COLO829 (cell line): ENCODE measurements at regions not wholly inside any gene's neighbourhood (a gene's known extent, or its start where the extent isn't known, plus 50 kb on each side); places are given as distances from the start of the nearest gene placed in this dataset.

ENCODE experiments used
- DNase-seq: peaks from one replicate; pipeline ENCODE4 v3.0.0; 2012; ENCODE audit warnings: low spot score

- DNase-seq: no peak
These were observed 434.4 kb upstream of the PCDH9 start for GRCh38 chr13:67664502-67664901.

- DNase-seq: no peak
These were observed 432.9 kb upstream of the PCDH9 start for GRCh38 chr13:67662997-67663396.

- DNase-seq: no peak
These were observed 422.8 kb upstream of the PCDH9 start for GRCh38 chr13:67652887-67653286.

GRCh38 chr13:67651908-67652465 lies 421.9 kb upstream of the PCDH9 start:
- DNase-seq: no peak

- no peak for DNase-seq
These were observed 420.3 kb upstream of the PCDH9 start for GRCh38 chr13:67650471-67650870.

GRCh38 chr13:67645874-67646467 lies 415.8 kb upstream of the PCDH9 start:
- no peak for DNase-seq

GRCh38 chr13:67643516-67644055 lies 413.4 kb upstream of the PCDH9 start:
- DNase-seq: no peak

- no peak for DNase-seq
These were observed 412.5 kb upstream of the PCDH9 start for GRCh38 chr13:67642657-67643056.

- DNase-seq: no peak
These were observed 405.6 kb upstream of the PCDH9 start for GRCh38 chr13:67635754-67636153.

- no peak for DNase-seq
These were observed 402.5 kb upstream of the PCDH9 start for GRCh38 chr13:67632590-67632989.

- no peak for DNase-seq
These were observed 400.5 kb upstream of the PCDH9 start for GRCh38 chr13:67630640-67631039.

- DNase-seq: no peak
These were observed 393.5 kb upstream of the PCDH9 start for GRCh38 chr13:67623630-67624029.

GRCh38 chr13:67620665-67621064 lies 390.5 kb upstream of the PCDH9 start:
- no peak for DNase-seq

GRCh38 chr13:67619995-67620380 lies 389.9 kb upstream of the PCDH9 start:
- no peak for DNase-seq

GRCh38 chr13:67619351-67619994 lies 389.3 kb upstream of the PCDH9 start:
- no peak for DNase-seq

GRCh38 chr13:67614579-67614978 lies 384.4 kb upstream of the PCDH9 start:
- no peak for DNase-seq

GRCh38 chr13:67614013-67614412 lies 383.9 kb upstream of the PCDH9 start:
- DNase-seq: no peak

- DNase-seq: no peak
These were observed 358.5 kb upstream of the PCDH9 start for GRCh38 chr13:67588607-67589006.

- no peak for DNase-seq
These were observed 347.2 kb upstream of the PCDH9 start for GRCh38 chr13:67577361-67577760.

GRCh38 chr13:67574320-67575233 lies 344.4 kb upstream of the PCDH9 start:
- DNase-seq: no peak

GRCh38 chr13:67568205-67568604 lies 338.1 kb upstream of the PCDH9 start:
- DNase-seq: no peak

- DNase-seq: no peak
These were observed 327.6 kb upstream of the PCDH9 start for GRCh38 chr13:67557642-67558241.
